ENCODE measurements at regions not wholly inside any gene's neighbourhood (a gene's known extent, or its start where the extent isn't known, plus 50 kb on each side); places are given as distances from the start of the nearest gene placed in this dataset.

DNA sequence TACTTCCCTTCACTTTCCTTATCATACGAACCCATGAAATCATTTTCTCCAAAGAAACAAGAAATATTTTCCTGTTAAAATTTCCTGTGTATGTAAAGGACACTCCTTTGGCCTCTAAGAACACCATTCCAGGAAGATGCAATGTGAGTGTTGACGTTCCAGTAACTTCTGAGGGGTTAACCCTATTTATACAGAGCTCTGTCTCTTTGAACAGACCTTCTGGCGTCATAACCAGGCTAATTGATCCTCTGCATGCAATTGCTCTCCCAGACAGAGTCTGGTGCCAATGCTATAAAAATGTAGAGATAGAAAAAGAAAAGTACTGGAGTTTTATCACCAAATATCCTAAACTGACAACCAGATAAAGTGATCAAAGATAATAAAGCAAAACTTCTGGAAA, 218.5 kb downstream of the TLE1 start:
- FAIRE-seq (no peak), DNase-seq (ENCODE audit: low read depth, low spot score) (no peak)
- H3K9ac ChIP-seq (ENCODE audit: control insufficient read depth, extremely low read depth, insufficient read depth, low read length): no peak overlapping the region
- H3K4me2 ChIP-seq (ENCODE audit: control insufficient read depth, extremely low read depth, insufficient read depth, low read depth, low read length): no peak overlapping the region
- no peak overlapping the region for H2AFZ ChIP-seq (ENCODE audit: control insufficient read depth, low read length)
- no peaks in the 10 kb centered on the region for H4K20me1 ChIP-seq (ENCODE audit: control insufficient read depth, extremely low read depth, insufficient read depth, low read length)
- H3K36me3 ChIP-seq (ENCODE audit: control insufficient read depth in 2 of 2, extremely low read depth in 1 of 2, insufficient read depth in 2 of 2, low read length in 2 of 2): no peaks in the 10 kb centered on the region
- H3K9me3 ChIP-seq (ENCODE audit: control insufficient read depth, low read depth, low read length): no peaks in the 10 kb centered on the region
- H3K4me1 ChIP-seq (ENCODE audit: control insufficient read depth, extremely low read depth, insufficient read depth, low read length): no peaks in the 10 kb centered on the region
- dilution Hi-C loops (cut with MboI; ENCODE audit: extremely low pct_ligation_motif_present, low sequenced_read_pairs): no loop called here
- H3K27ac ChIP-seq (ENCODE audit: control insufficient read depth, insufficient read depth, low read length): no peak overlapping the region
- no peak for TF ChIP-seq EZH2 (IDR thresholded peaks at IDR 0.05; ENCODE audit: low read length)
- TF ChIP-seq, protein P1, sequence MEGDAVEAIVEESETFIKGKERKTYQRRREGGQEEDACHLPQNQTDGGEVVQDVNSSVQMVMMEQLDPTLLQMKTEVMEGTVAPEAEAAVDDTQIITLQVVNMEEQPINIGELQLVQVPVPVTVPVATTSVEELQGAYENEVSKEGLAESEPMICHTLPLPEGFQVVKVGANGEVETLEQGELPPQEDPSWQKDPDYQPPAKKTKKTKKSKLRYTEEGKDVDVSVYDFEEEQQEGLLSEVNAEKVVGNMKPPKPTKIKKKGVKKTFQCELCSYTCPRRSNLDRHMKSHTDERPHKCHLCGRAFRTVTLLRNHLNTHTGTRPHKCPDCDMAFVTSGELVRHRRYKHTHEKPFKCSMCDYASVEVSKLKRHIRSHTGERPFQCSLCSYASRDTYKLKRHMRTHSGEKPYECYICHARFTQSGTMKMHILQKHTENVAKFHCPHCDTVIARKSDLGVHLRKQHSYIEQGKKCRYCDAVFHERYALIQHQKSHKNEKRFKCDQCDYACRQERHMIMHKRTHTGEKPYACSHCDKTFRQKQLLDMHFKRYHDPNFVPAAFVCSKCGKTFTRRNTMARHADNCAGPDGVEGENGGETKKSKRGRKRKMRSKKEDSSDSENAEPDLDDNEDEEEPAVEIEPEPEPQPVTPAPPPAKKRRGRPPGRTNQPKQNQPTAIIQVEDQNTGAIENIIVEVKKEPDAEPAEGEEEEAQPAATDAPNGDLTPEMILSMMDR (optimal IDR thresholded peaks at IDR 0.05 in 1 of 3, IDR thresholded peaks at IDR 0.05 in 1 of 3, conservative IDR thresholded peaks at IDR 0.05 in 1 of 3; ENCODE audit: extremely low read depth in 1 of 3, insufficient read depth in 2 of 3, low read length in 3 of 3): no peak
- no peaks in the 10 kb centered on the region for H3K79me2 ChIP-seq (ENCODE audit: control insufficient read depth, insufficient read depth, low read length)
- H3K27me3 ChIP-seq (ENCODE audit: control insufficient read depth, extremely low read depth, insufficient read depth, low read length): no peaks in the 10 kb centered on the region
- H3K9me1 ChIP-seq (ENCODE audit: control insufficient read depth, extremely low read depth, insufficient read depth, low read length): no peaks in the 10 kb centered on the region
- no peak overlapping the region for H3K4me3 ChIP-seq (ENCODE audit: control insufficient read depth in 2 of 3, extremely low read depth in 1 of 3, insufficient read depth in 2 of 3, low read depth in 1 of 3, low read length in 3 of 3)

DNA sequence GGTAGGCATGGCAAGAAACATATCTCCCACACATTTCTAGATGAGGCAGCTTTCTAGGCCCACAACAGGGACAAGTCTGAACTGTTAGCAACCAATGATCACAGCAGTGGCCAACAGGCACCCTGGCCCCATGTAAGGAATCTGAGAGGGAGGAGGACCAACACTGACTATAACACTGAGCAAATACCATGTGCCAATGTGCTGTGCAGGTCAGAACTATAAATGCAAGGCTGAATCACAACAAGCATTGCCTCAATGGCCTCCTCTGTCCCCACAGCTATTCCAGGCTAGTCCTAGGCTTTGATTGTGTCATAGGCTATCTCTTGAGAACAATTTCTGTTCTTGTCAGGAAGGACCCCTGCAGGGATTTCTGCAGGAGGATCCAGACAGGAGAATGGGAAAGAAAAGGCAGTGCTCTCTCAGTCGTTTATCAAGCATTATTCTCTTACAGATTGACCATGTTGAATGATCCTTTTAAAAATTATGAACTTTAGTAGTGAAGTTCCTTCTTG, 221.2 kb downstream of the TLE1 start:
- Histone ChIP-seq H3K4me1 (ENCODE audit: control insufficient read depth, extremely low read depth, insufficient read depth, low read length) (no peaks in the 10 kb centered on the region), H2AFZ (ENCODE audit: control insufficient read depth, low read length) (no peak overlapping the region), H3K9me1 (ENCODE audit: control insufficient read depth, extremely low read depth, insufficient read depth, low read length) (no peaks in the 10 kb centered on the region), H3K79me2 (ENCODE audit: control insufficient read depth, insufficient read depth, low read length) (no peaks in the 10 kb centered on the region), H3K9me3 (ENCODE audit: control insufficient read depth, low read depth, low read length) (no peaks in the 10 kb centered on the region), H3K36me3 (ENCODE audit: control insufficient read depth in 2 of 2, extremely low read depth in 1 of 2, insufficient read depth in 2 of 2, low read length in 2 of 2) (no peaks in the 10 kb centered on the region), H3K27me3 (ENCODE audit: control insufficient read depth, extremely low read depth, insufficient read depth, low read length) (no peaks in the 10 kb centered on the region), H4K20me1 (ENCODE audit: control insufficient read depth, extremely low read depth, insufficient read depth, low read length) (no peaks in the 10 kb centered on the region), H3K4me3 (ENCODE audit: control insufficient read depth in 2 of 3, extremely low read depth in 1 of 3, insufficient read depth in 2 of 3, low read depth in 1 of 3, low read length in 3 of 3) (no peak overlapping the region), H3K4me2 (ENCODE audit: control insufficient read depth, extremely low read depth, insufficient read depth, low read depth, low read length) (no peak overlapping the region), H3K27ac (ENCODE audit: control insufficient read depth, insufficient read depth, low read length) (no peak overlapping the region), H3K9ac (ENCODE audit: control insufficient read depth, extremely low read depth, insufficient read depth, low read length) (no peak overlapping the region)
- no peak for DNase-seq (ENCODE audit: low read depth, low spot score)
- TF ChIP-seq, protein P1 (optimal IDR thresholded peaks at IDR 0.05 in 1 of 3, IDR thresholded peaks at IDR 0.05 in 1 of 3, conservative IDR thresholded peaks at IDR 0.05 in 1 of 3; ENCODE audit: extremely low read depth in 1 of 3, insufficient read depth in 2 of 3, low read length in 3 of 3): no peak
- TF ChIP-seq EZH2 (IDR thresholded peaks at IDR 0.05; ENCODE audit: low read length): no peak
- dilution Hi-C loops (cut with MboI; ENCODE audit: extremely low pct_ligation_motif_present, low sequenced_read_pairs): no loop called here
- no peak for FAIRE-seq
